GM13977 (cell line): ENCODE measurements at regions not wholly inside any gene's neighbourhood (a gene's known extent, or its start where the extent isn't known, plus 50 kb on each side); places are given as distances from the start of the nearest gene placed in this dataset.

Experiments used
- DNase-seq: peaks from one replicate; pipeline ENCODE4 v3.0.0; 2012; ENCODE audit warnings: low spot score
- CTCF ChIP-seq: IDR thresholded peaks from 2 replicates; pipeline ENCODE4 v1.5.1; 2012; ENCODE audit warnings: mild to moderate bottlenecking, control low read depth; ENCODE audit not compliant: insufficient read depth; ENCODE audit errors: extremely low read depth, missing control alignments
- in situ Hi-C: fragments of 300-500 bp; cut with MboI; formaldehyde crosslinking; loops from one replicate; pipeline ENCODE4 v1.12.0; 2022; ENCODE audit warnings: low sequenced_read_pairs, low pct_unique_long_range_greater_than_20kb, mixed read lengths, inconsistent platforms; ENCODE audit not compliant: unreplicated experiment

GRCh38 chr16:88314991-88315542 lies 67.7 kb upstream of the ZNF469 start:
- no peak for DNase-seq
- TF ChIP-seq CTCF = no peak
- in situ Hi-C loops = no loop called here

DNA sequence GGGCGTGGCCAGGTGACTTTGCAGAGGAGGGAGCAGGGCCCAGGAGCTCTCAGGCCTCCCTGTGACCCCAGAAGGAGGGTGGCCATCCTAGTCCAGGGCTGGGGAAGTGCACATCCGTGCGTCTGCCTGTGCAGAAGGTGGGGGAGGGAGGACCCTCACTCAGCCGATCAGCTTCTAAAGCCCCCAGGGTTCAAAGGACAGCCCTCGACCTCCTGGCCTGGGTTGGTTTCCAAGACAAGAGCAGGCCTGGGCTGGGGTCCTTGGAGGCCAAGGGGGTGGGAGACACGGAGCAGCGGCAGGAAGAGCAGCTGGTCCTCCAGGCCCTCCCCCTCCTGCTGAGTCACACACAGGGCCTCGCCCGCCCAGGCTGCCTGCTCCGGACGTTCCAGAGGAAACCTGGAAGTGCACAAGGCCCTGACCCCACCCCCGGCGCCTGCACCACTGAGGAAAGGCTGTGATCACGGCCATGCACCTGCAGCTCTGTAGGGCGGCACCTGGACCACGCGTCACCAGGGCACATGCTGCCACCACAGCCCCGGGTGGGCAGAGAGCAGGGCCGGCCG lies 67.1 kb upstream of the ZNF469 start:
- in situ Hi-C loops = no loop called here
- no peak for DNase-seq
- TF ChIP-seq CTCF = no peak

- TF ChIP-seq CTCF = no peak
- in situ Hi-C loops = no loop called here
- DNase-seq = no peak
Measured at GRCh38 chr16:88316151-88316550, 66.6 kb upstream of the ZNF469 start.

- TF ChIP-seq CTCF = no peak
- DNase-seq = no peak
- in situ Hi-C loops = no loop called here
Measured at GRCh38 chr16:88316941-88317612, 65.7 kb upstream of the ZNF469 start.

- no peak for TF ChIP-seq CTCF
- in situ Hi-C loops = no loop called here
- DNase-seq = no peak
Measured at GRCh38 chr16:88317613-88317965, 65.2 kb upstream of the ZNF469 start.

DNA sequence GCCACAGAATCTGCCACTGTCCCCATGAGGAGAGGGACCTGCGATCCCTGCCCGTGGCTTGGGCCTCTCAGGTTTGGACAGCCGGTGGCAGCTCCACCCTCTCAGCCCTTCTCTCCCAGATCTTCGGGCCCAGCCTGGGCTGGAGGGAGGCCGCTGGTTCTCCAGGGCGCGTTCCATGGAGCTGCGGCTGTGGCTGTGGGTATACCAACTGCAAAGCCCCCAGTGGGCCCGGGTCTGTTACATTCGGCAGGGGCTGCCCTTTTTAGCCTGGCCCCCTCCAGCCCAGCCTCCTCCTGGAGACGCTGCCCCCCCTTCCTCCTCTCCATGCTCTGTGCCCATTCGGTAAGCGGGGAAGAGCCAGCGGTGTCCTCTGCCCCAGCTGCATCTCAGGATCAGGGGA lies 64.7 kb upstream of the ZNF469 start:
- no peak for TF ChIP-seq CTCF
- no peak for DNase-seq
- in situ Hi-C loops = no loop called here
